ENCODE measurements at regions not wholly inside any gene's neighbourhood (a gene's known extent, or its start where the extent isn't known, plus 50 kb on each side); places are given as distances from the start of the nearest gene placed in this dataset.

DNA sequence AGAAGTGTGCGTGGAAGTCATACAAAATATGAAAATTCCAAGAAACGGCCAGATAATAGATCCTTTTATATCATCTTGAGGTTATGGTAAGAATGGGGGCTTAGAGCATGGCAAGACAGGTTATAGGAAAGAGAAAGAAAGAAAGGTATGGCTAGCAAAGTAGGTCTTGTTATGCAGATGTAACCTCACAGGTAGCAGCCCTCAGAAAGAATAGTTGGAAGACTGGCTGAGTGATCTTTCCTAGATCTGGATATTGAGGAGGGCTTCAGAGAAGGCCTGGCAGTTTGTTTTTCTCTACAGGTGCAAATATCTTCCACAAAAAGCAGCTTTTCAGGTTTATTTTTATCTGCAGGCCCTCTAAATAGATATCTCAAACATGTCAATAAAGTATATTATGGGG lies 679.5 kb downstream of the KHDRBS2 start (continued):
- TF ChIP-seq, protein P1, sequence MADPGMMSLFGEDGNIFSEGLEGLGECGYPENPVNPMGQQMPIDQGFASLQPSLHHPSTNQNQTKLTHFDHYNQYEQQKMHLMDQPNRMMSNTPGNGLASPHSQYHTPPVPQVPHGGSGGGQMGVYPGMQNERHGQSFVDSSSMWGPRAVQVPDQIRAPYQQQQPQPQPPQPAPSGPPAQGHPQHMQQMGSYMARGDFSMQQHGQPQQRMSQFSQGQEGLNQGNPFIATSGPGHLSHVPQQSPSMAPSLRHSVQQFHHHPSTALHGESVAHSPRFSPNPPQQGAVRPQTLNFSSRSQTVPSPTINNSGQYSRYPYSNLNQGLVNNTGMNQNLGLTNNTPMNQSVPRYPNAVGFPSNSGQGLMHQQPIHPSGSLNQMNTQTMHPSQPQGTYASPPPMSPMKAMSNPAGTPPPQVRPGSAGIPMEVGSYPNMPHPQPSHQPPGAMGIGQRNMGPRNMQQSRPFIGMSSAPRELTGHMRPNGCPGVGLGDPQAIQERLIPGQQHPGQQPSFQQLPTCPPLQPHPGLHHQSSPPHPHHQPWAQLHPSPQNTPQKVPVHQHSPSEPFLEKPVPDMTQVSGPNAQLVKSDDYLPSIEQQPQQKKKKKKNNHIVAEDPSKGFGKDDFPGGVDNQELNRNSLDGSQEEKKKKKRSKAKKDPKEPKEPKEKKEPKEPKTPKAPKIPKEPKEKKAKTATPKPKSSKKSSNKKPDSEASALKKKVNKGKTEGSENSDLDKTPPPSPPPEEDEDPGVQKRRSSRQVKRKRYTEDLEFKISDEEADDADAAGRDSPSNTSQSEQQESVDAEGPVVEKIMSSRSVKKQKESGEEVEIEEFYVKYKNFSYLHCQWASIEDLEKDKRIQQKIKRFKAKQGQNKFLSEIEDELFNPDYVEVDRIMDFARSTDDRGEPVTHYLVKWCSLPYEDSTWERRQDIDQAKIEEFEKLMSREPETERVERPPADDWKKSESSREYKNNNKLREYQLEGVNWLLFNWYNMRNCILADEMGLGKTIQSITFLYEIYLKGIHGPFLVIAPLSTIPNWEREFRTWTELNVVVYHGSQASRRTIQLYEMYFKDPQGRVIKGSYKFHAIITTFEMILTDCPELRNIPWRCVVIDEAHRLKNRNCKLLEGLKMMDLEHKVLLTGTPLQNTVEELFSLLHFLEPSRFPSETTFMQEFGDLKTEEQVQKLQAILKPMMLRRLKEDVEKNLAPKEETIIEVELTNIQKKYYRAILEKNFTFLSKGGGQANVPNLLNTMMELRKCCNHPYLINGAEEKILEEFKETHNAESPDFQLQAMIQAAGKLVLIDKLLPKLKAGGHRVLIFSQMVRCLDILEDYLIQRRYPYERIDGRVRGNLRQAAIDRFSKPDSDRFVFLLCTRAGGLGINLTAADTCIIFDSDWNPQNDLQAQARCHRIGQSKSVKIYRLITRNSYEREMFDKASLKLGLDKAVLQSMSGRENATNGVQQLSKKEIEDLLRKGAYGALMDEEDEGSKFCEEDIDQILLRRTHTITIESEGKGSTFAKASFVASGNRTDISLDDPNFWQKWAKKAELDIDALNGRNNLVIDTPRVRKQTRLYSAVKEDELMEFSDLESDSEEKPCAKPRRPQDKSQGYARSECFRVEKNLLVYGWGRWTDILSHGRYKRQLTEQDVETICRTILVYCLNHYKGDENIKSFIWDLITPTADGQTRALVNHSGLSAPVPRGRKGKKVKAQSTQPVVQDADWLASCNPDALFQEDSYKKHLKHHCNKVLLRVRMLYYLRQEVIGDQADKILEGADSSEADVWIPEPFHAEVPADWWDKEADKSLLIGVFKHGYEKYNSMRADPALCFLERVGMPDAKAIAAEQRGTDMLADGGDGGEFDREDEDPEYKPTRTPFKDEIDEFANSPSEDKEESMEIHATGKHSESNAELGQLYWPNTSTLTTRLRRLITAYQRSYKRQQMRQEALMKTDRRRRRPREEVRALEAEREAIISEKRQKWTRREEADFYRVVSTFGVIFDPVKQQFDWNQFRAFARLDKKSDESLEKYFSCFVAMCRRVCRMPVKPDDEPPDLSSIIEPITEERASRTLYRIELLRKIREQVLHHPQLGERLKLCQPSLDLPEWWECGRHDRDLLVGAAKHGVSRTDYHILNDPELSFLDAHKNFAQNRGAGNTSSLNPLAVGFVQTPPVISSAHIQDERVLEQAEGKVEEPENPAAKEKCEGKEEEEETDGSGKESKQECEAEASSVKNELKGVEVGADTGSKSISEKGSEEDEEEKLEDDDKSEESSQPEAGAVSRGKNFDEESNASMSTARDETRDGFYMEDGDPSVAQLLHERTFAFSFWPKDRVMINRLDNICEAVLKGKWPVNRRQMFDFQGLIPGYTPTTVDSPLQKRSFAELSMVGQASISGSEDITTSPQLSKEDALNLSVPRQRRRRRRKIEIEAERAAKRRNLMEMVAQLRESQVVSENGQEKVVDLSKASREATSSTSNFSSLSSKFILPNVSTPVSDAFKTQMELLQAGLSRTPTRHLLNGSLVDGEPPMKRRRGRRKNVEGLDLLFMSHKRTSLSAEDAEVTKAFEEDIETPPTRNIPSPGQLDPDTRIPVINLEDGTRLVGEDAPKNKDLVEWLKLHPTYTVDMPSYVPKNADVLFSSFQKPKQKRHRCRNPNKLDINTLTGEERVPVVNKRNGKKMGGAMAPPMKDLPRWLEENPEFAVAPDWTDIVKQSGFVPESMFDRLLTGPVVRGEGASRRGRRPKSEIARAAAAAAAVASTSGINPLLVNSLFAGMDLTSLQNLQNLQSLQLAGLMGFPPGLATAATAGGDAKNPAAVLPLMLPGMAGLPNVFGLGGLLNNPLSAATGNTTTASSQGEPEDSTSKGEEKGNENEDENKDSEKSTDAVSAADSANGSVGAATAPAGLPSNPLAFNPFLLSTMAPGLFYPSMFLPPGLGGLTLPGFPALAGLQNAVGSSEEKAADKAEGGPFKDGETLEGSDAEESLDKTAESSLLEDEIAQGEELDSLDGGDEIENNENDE (IDR thresholded peaks at IDR 0.05; ENCODE audit: insufficient replicate concordance, low read length), result peak; percentile 73
- TF ChIP-seq TCF12 (IDR thresholded peaks at IDR 0.05; ENCODE audit: low read depth, low read length) (peak; percentile 65; the same call in 1 of the 2 replicates), SP1 (IDR thresholded peaks at IDR 0.05; ENCODE audit: low read depth, low read length) (0 out of 2 replicates have a peak, but pooled peaks have one; percentile 25), POU5F1 (IDR thresholded peaks at IDR 0.05; ENCODE audit: low read depth, low read length) (peak; percentile 46; the same call in 1 of the 2 replicates), EP300 (IDR thresholded peaks at IDR 0.05; ENCODE audit: borderline replicate concordance in 1 of 2, low read depth in 2 of 2, low read length in 2 of 2) (no peak), TAF7 (optimal IDR thresholded peaks at IDR 0.05; ENCODE audit: borderline replicate concordance, low read depth, low read length) (peak; percentile 14), NANOG (IDR thresholded peaks at IDR 0.05; ENCODE audit: insufficient read depth, low read depth, low read length, poor library complexity, severe bottlenecking) (peak; percentile 30)
- TF ChIP-seq, protein P2, sequence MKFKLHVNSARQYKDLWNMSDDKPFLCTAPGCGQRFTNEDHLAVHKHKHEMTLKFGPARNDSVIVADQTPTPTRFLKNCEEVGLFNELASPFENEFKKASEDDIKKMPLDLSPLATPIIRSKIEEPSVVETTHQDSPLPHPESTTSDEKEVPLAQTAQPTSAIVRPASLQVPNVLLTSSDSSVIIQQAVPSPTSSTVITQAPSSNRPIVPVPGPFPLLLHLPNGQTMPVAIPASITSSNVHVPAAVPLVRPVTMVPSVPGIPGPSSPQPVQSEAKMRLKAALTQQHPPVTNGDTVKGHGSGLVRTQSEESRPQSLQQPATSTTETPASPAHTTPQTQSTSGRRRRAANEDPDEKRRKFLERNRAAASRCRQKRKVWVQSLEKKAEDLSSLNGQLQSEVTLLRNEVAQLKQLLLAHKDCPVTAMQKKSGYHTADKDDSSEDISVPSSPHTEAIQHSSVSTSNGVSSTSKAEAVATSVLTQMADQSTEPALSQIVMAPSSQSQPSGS (IDR thresholded peaks at IDR 0.05; ENCODE audit: low read length), result no peak
